Stimulated activated CD4-positive, alpha-beta T cell treated with anti-CD3 and anti-CD28 coated beads, Interleukin-1b, Interleukin-23, amount 100 ng/mL, for 4 hours (primary cell): ENCODE measurements at regions not wholly inside any gene's neighbourhood (a gene's known extent, or its start where the extent isn't known, plus 50 kb on each side); places are given as distances from the start of the nearest gene placed in this dataset.

ENCODE experiments used
- DNase-seq, 2 donors: peaks; one replicate each; pipeline ENCODE4 v3.0.0-alpha.2; 2020; ENCODE audit warnings: low read depth in 2 of 2

DNA sequence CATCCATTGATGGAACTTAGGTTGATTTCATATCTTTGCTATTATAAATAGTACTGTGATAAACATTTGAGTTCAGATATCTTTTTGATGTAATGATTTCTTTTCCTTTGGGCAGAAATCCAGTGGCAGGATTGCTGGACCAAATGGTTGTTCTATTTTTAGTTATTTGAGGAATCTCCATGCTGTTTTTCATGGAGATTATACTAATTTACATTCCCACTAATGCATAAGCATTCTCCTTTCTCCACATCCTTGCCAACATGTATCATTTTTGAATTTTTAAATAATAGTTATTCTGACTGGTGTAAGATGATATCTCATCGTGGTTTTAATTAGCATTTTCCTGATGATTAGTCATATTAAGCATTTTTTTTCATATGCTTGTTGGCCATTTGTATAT is 144.0 kb upstream of the SUCLG2 start:
- DNase-seq = no peak

- DNase-seq = no peak
Observed at GRCh38 chr3:67791620-67792019, 137.2 kb upstream of the SUCLG2 start.

GRCh38 chr3:67790043-67790442 is 135.6 kb upstream of the SUCLG2 start:
- peak; percentile 25 to 56 for DNase-seq

DNA sequence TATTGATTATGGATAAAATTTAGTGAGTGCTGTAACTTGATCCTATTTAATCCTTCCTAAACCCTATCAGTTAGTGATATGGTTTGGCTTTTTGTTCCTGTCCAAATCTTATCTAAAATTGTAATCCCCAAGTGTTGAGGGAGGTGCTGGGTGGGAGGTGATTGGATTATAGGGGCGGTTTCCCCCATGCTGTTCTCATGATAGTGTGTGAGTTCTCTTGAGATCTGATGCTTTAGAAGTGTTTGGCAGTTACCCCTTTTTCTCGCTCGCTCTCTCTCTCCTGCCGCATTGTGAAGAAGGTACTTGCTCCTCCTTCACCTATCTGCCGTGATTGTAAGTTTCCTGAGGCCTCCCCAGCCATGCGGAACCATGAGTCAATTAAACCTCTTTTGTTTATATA is 134.0 kb upstream of the SUCLG2 start:
- DNase-seq = no peak

DNA sequence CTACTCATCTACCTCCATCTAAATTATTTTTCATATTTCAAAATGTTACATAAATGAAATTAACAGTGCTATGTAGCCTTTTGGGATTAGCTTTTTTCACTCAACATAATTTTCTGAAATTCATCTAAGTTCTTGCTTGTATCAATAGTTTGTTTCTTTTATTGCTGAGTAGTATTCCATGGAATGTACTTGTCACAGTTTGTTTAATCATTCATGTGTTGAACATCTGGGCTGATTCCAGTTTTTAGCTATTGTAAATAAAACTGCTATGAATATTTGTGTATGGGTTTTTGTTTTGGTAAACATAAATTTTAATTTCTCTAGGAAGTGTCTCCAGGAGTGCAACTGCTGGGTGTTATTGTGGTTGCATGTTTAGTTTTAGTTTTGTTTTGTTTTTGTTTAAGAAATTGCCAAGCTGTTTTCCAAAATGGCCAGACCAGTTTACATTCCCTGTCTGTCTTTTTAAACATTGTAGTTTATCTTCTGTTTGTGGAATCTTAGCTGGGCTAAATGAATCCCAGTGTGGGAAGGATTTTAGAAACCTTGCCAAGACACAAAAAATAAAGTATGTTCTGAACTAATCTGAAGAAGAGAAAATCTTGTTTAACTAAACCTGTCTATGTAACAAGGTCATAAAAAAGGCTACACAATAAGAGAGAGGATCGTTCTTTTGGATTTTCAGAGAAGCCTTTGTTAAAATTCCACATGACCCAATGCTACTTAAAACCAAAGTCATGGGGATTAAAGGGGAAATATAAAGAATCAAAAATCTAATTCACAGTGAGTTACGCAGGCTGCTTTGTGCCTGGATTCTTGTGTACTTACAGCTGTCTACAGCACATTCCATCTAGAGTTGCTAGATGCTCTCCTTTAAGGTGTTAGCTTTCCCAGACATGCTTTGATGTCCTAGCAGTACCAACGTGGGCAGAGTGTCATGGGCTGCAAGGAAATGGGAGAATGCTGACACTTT is 129.2 kb upstream of the SUCLG2 start:
- DNase-seq = no peak

- DNase-seq = no peak
Observed at GRCh38 chr3:67781871-67782270, 127.5 kb upstream of the SUCLG2 start.

DNA sequence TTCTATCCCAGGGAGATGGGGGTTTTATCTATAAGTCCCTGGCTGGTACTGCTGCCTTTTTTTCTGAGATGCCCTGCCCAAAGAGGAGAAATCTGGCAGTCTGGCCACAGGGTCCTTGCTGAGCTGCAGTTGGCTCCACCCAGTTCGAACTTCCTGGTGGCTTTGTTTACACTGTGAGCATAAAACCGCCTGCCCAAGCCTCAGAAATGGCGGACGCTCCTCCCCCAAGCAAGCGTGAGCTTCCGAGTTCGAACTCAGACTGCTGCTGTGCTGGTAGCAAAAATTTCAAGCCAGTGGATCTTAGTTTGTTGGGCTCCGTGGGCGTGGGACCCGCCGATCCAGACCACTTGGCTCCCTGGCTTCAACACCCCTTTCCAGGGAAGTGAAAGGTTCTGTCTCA is 126.8 kb upstream of the SUCLG2 start:
- no peak for DNase-seq

GRCh38 chr3:67774676-67775075 is 120.3 kb upstream of the SUCLG2 start:
- no peak for DNase-seq

- DNase-seq = no peak
Observed at GRCh38 chr3:67765575-67765974, 111.2 kb upstream of the SUCLG2 start.

- DNase-seq = no peak
Observed at GRCh38 chr3:67745296-67745695, 90.9 kb upstream of the SUCLG2 start.

DNA sequence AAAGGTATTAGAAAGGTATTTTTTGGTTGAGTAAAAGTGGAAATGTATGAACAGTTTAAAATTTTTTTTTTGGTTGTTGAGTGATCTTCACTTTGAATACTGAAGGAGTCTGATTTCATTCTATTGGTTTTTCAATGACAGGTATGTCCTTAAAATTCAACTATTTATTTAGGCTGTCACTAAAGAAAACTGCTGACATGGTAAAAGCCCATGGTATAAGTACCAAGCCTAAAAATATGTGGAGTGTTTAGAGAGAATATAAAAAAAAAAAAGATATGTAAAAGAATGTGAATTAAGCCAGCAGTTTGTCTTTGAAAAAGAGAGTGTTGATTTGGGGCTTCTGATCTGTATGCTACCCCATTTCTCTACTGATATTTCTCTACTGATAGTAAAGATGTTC is 90.3 kb upstream of the SUCLG2 start:
- no peak for DNase-seq

GRCh38 chr3:67739851-67740250 is 85.4 kb upstream of the SUCLG2 start:
- no peak for DNase-seq

DNA sequence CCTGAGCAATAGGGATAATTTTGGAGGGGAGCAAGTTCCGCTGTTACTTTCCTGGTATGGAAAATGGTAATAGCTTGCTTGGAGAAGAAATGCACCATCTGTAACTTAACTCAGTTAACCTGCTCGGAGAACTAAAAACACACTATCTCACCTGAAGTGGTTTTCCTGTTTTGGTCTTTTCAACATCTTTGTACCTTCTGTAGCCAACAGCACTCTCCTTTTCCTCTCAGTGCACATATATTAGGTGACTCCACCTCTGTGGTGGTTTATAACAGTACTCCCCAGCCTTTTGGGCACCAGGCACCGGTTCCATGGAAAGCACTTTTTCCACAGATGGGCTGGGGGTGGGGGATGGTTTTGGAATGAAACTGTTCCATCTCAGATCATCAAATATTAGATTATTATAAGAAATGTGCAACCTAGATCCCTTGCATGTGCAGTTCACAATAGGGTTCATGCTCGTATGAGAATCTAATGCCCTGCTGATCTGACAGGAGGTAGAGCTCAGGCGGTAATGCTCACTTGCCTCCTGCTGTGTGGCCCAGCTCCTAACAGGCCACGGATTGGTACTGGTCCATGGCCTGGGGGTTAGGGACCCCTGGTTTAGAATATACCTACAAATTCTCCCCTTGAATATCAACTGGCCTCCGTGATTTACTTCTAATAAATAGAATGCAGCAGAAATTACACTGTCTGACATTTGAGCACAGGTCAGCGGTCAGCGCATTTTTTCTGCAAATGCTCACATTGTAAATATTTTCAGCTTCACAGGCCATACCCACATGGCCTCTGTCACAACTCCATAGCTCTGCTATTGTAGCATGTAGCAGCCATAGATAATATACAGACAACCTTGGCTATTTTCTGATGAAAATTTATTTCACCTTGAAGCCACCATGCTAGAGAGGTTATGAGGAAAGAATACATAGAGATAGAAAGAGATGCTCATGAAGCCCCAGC is 83.8 kb upstream of the SUCLG2 start:
- no peak for DNase-seq

GRCh38 chr3:67737140-67737539 is 82.7 kb upstream of the SUCLG2 start:
- DNase-seq = no peak

- no peak for DNase-seq
Observed at GRCh38 chr3:67733269-67733950, 79.0 kb upstream of the SUCLG2 start.

DNA sequence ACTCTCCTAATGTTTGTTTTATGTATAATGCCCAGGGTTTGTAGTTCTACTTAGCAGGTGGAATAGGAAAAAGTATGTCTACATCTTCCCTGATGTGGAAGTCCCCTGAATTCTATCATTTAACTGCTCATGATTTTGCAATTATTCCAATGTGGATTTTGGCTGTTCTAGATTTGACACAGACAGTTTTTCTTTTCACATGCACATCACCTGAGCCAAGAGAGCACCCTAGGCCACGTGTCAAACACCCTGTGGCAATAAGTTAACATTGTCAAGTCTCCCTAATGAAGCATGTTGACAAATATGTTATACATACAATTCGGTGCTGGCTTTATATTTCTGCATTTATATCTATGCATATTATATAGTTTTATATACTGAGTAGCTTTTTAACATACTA is 70.0 kb upstream of the SUCLG2 start:
- DNase-seq = no peak

DNA sequence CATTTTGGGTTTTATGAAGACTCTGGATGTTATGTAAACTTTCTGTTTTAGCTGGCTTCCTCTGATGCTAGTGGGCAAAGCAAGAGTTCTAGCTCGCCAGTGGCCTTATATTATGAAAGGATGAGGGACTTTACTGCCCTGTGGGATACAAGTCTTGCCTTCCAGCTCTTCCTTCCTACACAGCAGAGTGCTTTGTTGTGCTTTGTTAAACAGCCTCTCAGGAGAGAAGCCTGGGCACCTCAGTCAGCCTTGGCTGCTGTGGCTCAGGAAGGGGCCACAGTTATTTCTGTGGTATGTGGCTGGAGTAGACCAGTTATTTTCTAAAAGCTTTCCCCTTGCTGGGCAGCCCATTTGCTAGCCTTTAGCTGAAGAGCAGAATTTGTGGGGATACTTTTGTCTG is 69.5 kb upstream of the SUCLG2 start:
- DNase-seq = no peak

DNA sequence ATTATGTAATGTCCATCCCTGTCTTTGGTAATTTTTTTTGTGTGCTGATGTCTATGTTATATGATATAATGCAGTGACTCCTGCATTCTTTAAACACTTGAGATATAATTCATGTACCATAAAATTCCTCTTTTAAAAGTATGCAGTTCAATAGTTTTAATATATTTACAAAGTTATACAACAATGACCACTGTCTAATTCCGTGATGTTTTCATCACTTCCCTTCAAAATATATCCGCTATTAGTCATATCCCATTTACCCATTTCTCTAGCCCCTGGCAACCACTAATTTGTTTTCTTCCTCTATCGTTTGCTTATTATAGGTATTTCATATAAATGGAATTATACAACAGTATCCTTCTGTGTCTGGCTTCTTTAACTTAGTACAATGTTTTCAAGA is 64.9 kb upstream of the SUCLG2 start:
- DNase-seq = no peak

GRCh38 chr3:67715971-67716370 is 61.6 kb upstream of the SUCLG2 start:
- DNase-seq = no peak

DNA sequence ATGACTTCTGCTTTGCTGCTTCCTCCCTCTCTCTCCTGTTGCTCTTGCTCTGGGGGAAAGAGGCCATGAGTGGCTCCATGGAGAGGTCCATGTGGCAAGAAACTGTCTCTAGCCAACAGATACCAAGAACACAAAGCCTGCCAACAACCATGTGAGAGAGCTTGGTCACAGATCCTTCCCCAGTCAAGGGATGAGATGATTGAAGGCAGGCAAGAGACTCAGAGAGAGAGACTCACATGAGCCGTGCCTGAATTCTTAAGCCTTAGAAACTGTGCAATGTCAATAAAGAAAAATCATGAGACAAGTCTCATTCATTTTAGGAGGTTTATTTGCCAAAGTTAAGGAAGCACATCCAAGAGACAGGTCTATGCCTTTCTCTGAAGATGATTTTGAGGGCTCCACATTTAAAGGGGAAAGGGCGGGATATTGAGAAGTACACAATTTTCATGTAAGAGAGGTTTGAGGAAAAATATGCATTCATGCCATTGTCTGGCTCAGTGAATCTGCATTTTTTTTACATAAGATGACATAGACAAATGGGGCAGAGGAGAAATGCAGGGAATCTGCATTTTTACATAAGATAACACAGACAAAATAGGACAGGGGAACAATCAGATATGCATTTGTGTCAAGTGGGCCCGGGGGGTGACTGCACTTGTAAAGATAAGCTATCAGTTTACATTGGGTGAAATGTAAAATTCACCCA is 59.5 kb upstream of the SUCLG2 start:
- no peak for DNase-seq

DNA sequence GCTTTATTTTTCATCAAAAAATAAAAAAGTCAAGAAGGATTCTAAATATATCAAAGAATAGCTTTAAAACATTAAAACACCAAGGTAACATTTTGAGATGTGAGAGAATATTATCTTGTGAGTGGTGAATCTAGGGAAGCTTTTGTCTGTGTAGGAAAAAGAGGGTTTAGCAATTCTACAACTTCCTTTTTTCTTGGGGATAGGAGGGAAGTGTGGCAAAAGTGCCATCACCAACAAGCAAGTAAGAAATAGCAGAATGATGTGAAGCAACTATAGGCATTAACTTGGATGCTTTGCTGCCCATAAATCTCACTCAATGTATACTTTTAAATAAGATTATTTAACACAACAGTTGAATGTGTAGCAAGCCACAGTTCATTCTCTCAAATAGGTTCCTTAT is 57.8 kb upstream of the SUCLG2 start:
- DNase-seq = no peak
